NAMALWA (cell line): ENCODE measurements at regions not wholly inside any gene's neighbourhood (a gene's known extent, or its start where the extent isn't known, plus 50 kb on each side); places are given as distances from the start of the nearest gene placed in this dataset.
"Not testable (repeated sequence)": the region's sequence is repeated elsewhere in the genome, so short reads cannot be mapped to it uniquely, and the experiment has no call there.

Source experiments
- DNase-seq: peaks from one replicate; pipeline ENCODE4 v3.0.0-alpha.2; 2015; ENCODE audit warnings: low spot score

- DNase-seq, result not testable (repeated sequence)
These were observed 210.3 kb upstream of the ELL2 start for GRCh38 chr5:96171973-96172372.

- DNase-seq, result not testable (repeated sequence)
These were observed 209.0 kb upstream of the ELL2 start for GRCh38 chr5:96170481-96171125.

GRCh38 chr5:96168833-96169232 lies 207.2 kb upstream of the ELL2 start:
- not testable (repeated sequence) for DNase-seq

GRCh38 chr5:96159043-96159442 lies 197.4 kb upstream of the ELL2 start:
- DNase-seq, result no peak

GRCh38 chr5:96157841-96158291 lies 196.2 kb upstream of the ELL2 start:
- DNase-seq, result no peak

- DNase-seq, result no peak
These were observed 195.6 kb upstream of the ELL2 start for GRCh38 chr5:96157077-96157780.

GRCh38 chr5:96155147-96155546 lies 193.5 kb upstream of the ELL2 start:
- no peak for DNase-seq

- no peak for DNase-seq
These were observed 190.2 kb upstream of the ELL2 start for GRCh38 chr5:96151891-96152290.

- no peak for DNase-seq
These were observed 188.4 kb upstream of the ELL2 start for GRCh38 chr5:96150007-96150406.

- no peak for DNase-seq
These were observed 187.9 kb upstream of the ELL2 start for GRCh38 chr5:96149546-96149945.

- DNase-seq, result no peak
These were observed 187.4 kb upstream of the ELL2 start for GRCh38 chr5:96149021-96149420.

- DNase-seq, result no peak
These were observed 186.7 kb upstream of the ELL2 start for GRCh38 chr5:96148376-96148775.

GRCh38 chr5:96147866-96148265 lies 186.2 kb upstream of the ELL2 start:
- no peak for DNase-seq

GRCh38 chr5:96146675-96147074 lies 185.0 kb upstream of the ELL2 start:
- peak; percentile 45 for DNase-seq

GRCh38 chr5:96144289-96144688 lies 182.6 kb upstream of the ELL2 start:
- DNase-seq, result no peak

GRCh38 chr5:96143450-96143849 lies 181.8 kb upstream of the ELL2 start:
- no peak for DNase-seq

GRCh38 chr5:96142786-96143434 lies 181.3 kb upstream of the ELL2 start:
- DNase-seq, result no peak

GRCh38 chr5:96142184-96142781 lies 180.6 kb upstream of the ELL2 start:
- DNase-seq, result no peak

- DNase-seq, result no peak
These were observed 180.1 kb upstream of the ELL2 start for GRCh38 chr5:96141749-96142148.

GRCh38 chr5:96140496-96140895 lies 178.8 kb upstream of the ELL2 start:
- no peak for DNase-seq

GRCh38 chr5:96140084-96140483 lies 178.4 kb upstream of the ELL2 start:
- no peak for DNase-seq

- DNase-seq, result no peak
These were observed 173.2 kb upstream of the ELL2 start for GRCh38 chr5:96134886-96135285.
